HG02970 (cell line): ENCODE measurements at regions not wholly inside any gene's neighbourhood (a gene's known extent, or its start where the extent isn't known, plus 50 kb on each side); places are given as distances from the start of the nearest gene placed in this dataset.

Experiments
- ATAC-seq: cut with Tn5 transposase; IDR thresholded peaks from one replicate; pipeline ENCODE4 v1.9.1; 2021; ENCODE audit warnings: mild to moderate bottlenecking, moderate library complexity, moderate number of reproducible peaks; ENCODE audit not compliant: unreplicated experiment, low FRiP score

- ATAC-seq, result no peak
These were observed 210.7 kb upstream of the ATP2B1 start for GRCh38 chr12:89919241-89919906.

DNA sequence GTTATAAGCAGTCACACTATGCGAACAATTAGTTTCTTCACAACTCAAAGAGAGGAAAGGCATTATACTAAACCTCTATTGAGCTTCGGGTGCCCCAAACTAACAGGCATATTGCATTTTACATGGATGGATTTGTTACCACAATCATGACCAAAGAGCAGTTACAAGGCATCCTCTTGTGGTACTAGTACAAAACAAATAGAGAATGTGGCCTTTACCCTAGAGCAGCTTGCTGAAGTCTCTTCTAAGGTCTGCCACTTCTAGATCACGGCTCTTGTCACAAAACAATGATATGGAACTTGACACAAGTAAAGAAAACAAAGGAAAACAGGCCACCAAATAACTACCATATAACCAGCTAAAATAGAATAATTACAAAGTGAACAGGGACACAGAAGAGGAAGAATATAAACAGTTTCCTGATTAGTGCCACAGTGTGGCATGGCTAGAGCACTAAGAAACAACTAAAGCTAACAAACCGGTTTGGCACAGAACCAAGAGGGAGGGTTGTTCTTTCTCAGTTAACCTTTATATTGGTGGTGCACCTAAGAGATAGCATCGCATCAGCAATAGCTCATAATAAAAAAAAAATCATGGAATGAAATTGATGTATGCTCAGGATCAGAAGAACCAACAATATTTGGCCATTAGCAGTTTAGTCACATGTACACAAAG lies 209.7 kb upstream of the ATP2B1 start:
- ATAC-seq, result no peak

GRCh38 chr12:89909753-89910152 lies 201.1 kb upstream of the ATP2B1 start:
- ATAC-seq, result no peak

GRCh38 chr12:89907659-89908058 lies 199.0 kb upstream of the ATP2B1 start:
- ATAC-seq, result no peak

- ATAC-seq, result no peak
These were observed 198.2 kb upstream of the ATP2B1 start for GRCh38 chr12:89906824-89907223.

DNA sequence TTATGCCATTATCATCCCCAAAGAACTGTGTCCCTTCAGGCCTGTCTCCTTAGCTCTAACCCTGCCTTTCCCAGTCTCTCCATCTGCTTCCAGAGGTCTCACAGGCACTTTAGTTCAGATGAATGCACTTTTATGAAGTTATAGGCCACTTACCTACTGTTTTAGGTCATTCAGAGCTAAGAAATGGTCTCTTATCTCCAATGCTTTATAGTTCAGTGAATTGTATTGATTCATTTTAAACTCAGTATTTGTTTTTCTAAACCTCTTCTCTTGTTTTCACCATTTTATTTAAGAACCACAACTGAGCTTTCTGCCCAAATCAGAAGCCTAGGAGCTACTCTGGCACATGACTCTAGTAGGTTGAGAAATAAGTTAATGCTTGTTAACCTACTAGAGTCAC lies 197.5 kb upstream of the ATP2B1 start:
- no peak for ATAC-seq

- ATAC-seq, result no peak
These were observed 193.4 kb upstream of the ATP2B1 start for GRCh38 chr12:89901906-89902642.

- no peak for ATAC-seq
These were observed 192.7 kb upstream of the ATP2B1 start for GRCh38 chr12:89901319-89901718.

- ATAC-seq, result no peak
These were observed 191.0 kb upstream of the ATP2B1 start for GRCh38 chr12:89899651-89900050.

- no peak for ATAC-seq
These were observed 187.0 kb upstream of the ATP2B1 start for GRCh38 chr12:89895591-89895990.

DNA sequence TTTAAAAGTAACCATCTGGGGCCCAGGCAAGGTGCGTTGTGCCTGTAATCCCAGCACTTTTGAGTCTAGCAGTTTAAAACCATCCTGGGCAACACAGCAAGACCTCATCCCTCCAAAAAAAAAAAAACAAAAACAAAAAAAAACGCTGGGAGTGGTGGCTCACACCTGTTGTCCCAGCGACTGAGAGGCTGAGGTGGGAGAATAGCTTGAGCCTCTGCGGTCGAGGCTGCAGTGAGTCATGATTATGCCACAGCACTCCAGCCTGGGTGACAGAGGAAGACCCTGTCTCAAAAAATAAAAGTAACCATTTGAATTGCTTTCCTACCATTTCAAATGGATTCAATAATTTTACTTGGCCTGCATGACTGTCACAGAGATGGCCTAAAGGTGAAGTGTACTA lies 186.5 kb upstream of the ATP2B1 start:
- no peak for ATAC-seq

GRCh38 chr12:89893972-89894706 lies 185.5 kb upstream of the ATP2B1 start:
- ATAC-seq, result no peak

DNA sequence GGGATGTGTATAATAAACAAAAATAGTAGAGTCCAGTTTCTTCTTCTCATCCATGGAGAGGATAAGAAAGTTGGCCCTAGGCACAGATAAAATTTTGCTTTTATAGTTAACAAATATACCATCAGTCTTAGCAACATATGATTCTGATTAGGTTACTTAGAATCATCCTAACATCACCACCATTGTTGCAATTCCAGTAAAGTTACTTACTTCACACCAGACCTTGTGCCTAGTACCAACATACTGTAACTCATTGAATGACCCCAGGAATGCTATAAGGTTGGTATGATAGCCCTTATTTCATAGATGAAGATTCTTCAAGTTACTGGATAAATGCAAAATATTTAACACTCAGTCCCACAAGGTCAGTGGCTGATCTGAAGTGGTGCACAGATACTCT lies 183.8 kb upstream of the ATP2B1 start:
- no peak for ATAC-seq

GRCh38 chr12:89891933-89892332 lies 183.3 kb upstream of the ATP2B1 start:
- no peak for ATAC-seq

GRCh38 chr12:89890161-89890560 lies 181.5 kb upstream of the ATP2B1 start:
- no peak for ATAC-seq

GRCh38 chr12:89889062-89889461 lies 180.4 kb upstream of the ATP2B1 start:
- no peak for ATAC-seq

- no peak for ATAC-seq
These were observed 176.3 kb upstream of the ATP2B1 start for GRCh38 chr12:89884952-89885351.

DNA sequence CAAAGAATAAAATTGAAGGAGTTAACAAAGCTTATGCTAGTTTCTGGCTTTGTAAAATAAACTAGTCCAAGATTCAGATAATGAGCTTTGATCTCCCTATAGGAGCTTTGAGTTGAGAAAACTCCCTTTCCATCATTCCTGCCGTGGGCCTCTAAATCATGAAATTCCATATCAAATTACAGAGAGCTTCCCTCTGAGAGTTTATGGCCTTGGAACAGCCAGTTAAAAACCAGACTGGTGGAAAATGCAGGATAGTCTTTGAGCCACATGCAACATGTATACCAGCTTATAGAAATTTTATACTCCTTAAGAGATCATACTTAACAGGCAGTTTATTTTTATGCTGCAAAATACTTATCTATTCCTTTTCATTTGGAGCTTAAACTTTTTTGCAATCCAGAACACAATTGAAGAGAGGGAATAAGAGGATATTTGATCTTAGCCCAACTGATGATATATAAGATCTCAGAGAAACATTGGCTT lies 175.8 kb upstream of the ATP2B1 start:
- no peak for ATAC-seq

DNA sequence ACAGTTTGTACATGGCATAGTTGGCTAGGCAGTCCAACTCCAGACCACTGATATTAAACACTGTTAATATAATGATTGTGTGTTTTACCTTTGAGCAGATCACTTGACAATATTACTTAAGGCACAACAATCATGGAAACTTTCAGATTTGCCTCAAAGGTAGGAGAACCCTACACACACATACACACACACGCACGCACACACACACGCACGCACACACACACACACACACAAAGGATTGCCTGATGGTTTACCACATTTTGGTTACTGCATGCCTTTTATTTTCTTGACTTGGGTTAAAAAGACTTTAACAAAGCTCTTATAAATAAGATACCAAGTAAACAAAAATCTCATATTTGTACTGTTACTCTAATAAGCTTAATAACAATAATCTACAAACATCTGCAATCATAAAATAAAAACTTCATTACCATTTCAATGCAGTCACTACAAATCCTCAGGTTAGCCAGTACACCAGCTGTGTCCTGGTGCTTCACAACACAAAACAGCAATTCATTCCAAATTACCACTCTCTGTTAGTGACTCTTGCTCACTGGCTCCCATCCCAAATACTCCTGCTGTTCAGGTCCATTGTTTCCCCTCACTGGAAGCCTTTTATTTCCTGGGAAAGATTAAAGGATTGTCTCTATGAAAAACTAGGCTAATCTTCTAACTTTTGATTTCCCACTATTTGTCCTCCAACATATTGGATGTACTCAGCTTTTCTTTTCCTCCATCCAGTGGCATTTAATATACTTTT lies 175.2 kb upstream of the ATP2B1 start:
- no peak for ATAC-seq

GRCh38 chr12:89882792-89883191 lies 174.2 kb upstream of the ATP2B1 start:
- ATAC-seq, result no peak
